NB4 (cell line): ENCODE measurements at regions not wholly inside any gene's neighbourhood (a gene's known extent, or its start where the extent isn't known, plus 50 kb on each side); places are given as distances from the start of the nearest gene placed in this dataset.

ENCODE experiments used
- CTCF ChIP-seq: IDR thresholded peaks from one replicate; pipeline ENCODE4 v1.5.1; 2012; ENCODE audit warnings: low read depth, low read length
- MAX ChIP-seq: IDR thresholded peaks from 2 replicates; pipeline ENCODE4 v1.6.1; 2011; ENCODE audit warnings: low read depth, low read length
- MYC ChIP-seq: IDR thresholded peaks from 2 replicates; pipeline ENCODE4 v1.6.1; 2011; ENCODE audit warnings: low read depth, low read length
- POLR2A ChIP-seq: IDR thresholded peaks from 2 replicates; pipeline ENCODE4 v1.6.1; 2011; ENCODE audit warnings: mild to moderate bottlenecking; ENCODE audit not compliant: insufficient read length; ENCODE audit errors: extremely low read depth

GRCh38 chr17:68134046-68134637, 98.6 kb downstream of the KPNA2 start:
- TF ChIP-seq CTCF (no peak), POLR2A (no peak), MAX (no peak), MYC (no peak)
